Mesenchymal stem cell (in vitro differentiated cells and primary cell): ENCODE measurements at regions not wholly inside any gene's neighbourhood (a gene's known extent, or its start where the extent isn't known, plus 50 kb on each side); places are given as distances from the start of the nearest gene placed in this dataset.
A peak's percentile ranks its signal among the peaks of the same experiment; 100 is the strongest.

Experiments used
- DNase-seq: peaks from one replicate; pipeline ENCODE4 v3.0.0-alpha.2; 2013
- H2AFZ ChIP-seq: one replicate; pipeline ENCODE4 v1.6.1; 2013; ENCODE audit warnings: low read depth, mild to moderate bottlenecking, control low read depth, inconsistent platforms, low read length, moderate library complexity
- H2AK5ac ChIP-seq: 2 replicates; pipeline ENCODE4 v1.6.1; 2013; ENCODE audit warnings: low read length, moderate library complexity, mild to moderate bottlenecking, inconsistent platforms; ENCODE audit not compliant: severe bottlenecking
- H2BK120ac ChIP-seq: one replicate; pipeline ENCODE4 v1.6.1; 2013; ENCODE audit warnings: low read depth, mild to moderate bottlenecking, inconsistent platforms, low read length, moderate library complexity
- H2BK12ac ChIP-seq, 2 experiments: one replicate each; pipeline ENCODE4 v1.6.1; 2013; ENCODE audit warnings: inconsistent platforms in 2 of 2, low read length in 2 of 2, mild to moderate bottlenecking in 2 of 2, moderate library complexity in 2 of 2, control low read depth in 1 of 2
- H2BK15ac ChIP-seq: one replicate; pipeline ENCODE4 v1.6.1; 2013; ENCODE audit warnings: mild to moderate bottlenecking, low read depth, inconsistent platforms; ENCODE audit not compliant: poor library complexity, severe bottlenecking
- H2BK5ac ChIP-seq: 2 replicates; pipeline ENCODE4 v1.6.1; 2013; ENCODE audit warnings: low read depth, mild to moderate bottlenecking, low read length, control low read depth, inconsistent platforms; ENCODE audit not compliant: poor library complexity, severe bottlenecking
- H3K14ac ChIP-seq, 2 experiments: one replicate each; pipeline ENCODE4 v1.6.1; 2013; ENCODE audit warnings: inconsistent platforms in 2 of 2, low read length in 2 of 2, control low read depth in 1 of 2, mild to moderate bottlenecking in 1 of 2, moderate library complexity in 1 of 2
- H3K18ac ChIP-seq, 2 experiments: one replicate each; pipeline ENCODE4 v1.6.1; 2013; ENCODE audit warnings: inconsistent platforms in 2 of 2, low read length in 2 of 2, control low read depth in 1 of 2, low read depth in 1 of 2, mild to moderate bottlenecking in 1 of 2
- H3K23ac ChIP-seq, 2 experiments: one replicate each; pipeline ENCODE4 v1.6.1; 2013; ENCODE audit warnings: inconsistent platforms in 2 of 2, low read length in 2 of 2, mild to moderate bottlenecking in 2 of 2, moderate library complexity in 2 of 2, control low read depth in 1 of 2
- H3K27ac ChIP-seq: 2 replicates; pipeline ENCODE4 v1.5.1; 2013; ENCODE audit warnings: mild to moderate bottlenecking, moderate library complexity, low read length, control low read depth, inconsistent platforms; ENCODE audit not compliant: poor library complexity, severe bottlenecking
- H3K27me3 ChIP-seq, 2 experiments: 2 replicates each; pipeline versions ENCODE4 v1.6.1 to v1.7.0; 2013; ENCODE audit warnings: low read length in 2 of 2, mild to moderate bottlenecking in 2 of 2, moderate library complexity in 2 of 2, control low read depth in 1 of 2, inconsistent platforms in 1 of 2; ENCODE audit not compliant: control insufficient read depth in 1 of 2, insufficient read depth in 1 of 2
- H3K36me3 ChIP-seq, 2 experiments: 2 replicates each; pipeline versions ENCODE4 v1.6.1 to v1.7.0; 2013; ENCODE audit warnings: low read length in 2 of 2, control low read depth in 1 of 2, inconsistent platforms in 1 of 2, low read depth in 1 of 2, mild to moderate bottlenecking in 1 of 2; ENCODE audit not compliant: insufficient read depth in 2 of 2, control insufficient read depth in 1 of 2
- H3K4ac ChIP-seq, 2 experiments: one replicate each; pipeline ENCODE4 v1.6.1; 2013; ENCODE audit warnings: inconsistent platforms in 2 of 2, low read length in 2 of 2, mild to moderate bottlenecking in 2 of 2, moderate library complexity in 2 of 2, control low read depth in 1 of 2, low read depth in 1 of 2
- H3K4me1 ChIP-seq: 2 replicates; pipeline ENCODE4 v1.6.1; 2013; ENCODE audit warnings: low read depth, low read length, control low read depth; ENCODE audit not compliant: control insufficient read depth, insufficient read depth
- H3K4me2 ChIP-seq: 2 replicates; pipeline ENCODE4 v1.6.1; 2013; ENCODE audit warnings: low read length, mild to moderate bottlenecking, inconsistent platforms; ENCODE audit not compliant: poor library complexity, severe bottlenecking
- H3K4me3 ChIP-seq, 2 experiments: 2 replicates each; pipeline versions ENCODE4 v1.5.1 to v1.7.0; 2013; ENCODE audit warnings: low read length in 2 of 2, mild to moderate bottlenecking in 2 of 2, control low read depth in 1 of 2, low read depth in 1 of 2; ENCODE audit not compliant: insufficient read depth in 1 of 2
- H3K79me1 ChIP-seq: replicated peaks from 2 replicates; pipeline ENCODE4 v1.6.1; 2013; ENCODE audit warnings: mild to moderate bottlenecking, control low read depth, low read length, inconsistent platforms; ENCODE audit not compliant: poor library complexity, severe bottlenecking
- H3K9ac ChIP-seq: 2 replicates; pipeline ENCODE4 v1.7.0; 2013; ENCODE audit warnings: mild to moderate bottlenecking, low read length, moderate library complexity
- H3K9me3 ChIP-seq: 2 replicates; pipeline ENCODE4 v1.7.0; 2013; ENCODE audit warnings: mild to moderate bottlenecking, low read length; ENCODE audit not compliant: control insufficient read depth
- H4K8ac ChIP-seq: one replicate; pipeline ENCODE4 v1.6.1; 2013; ENCODE audit warnings: inconsistent platforms, mild to moderate bottlenecking, low read length, moderate library complexity
- H4K91ac ChIP-seq: one replicate; pipeline ENCODE4 v1.6.1; 2013; ENCODE audit warnings: mild to moderate bottlenecking, low read length, inconsistent platforms
- WGBS: methylation state at CpG from one replicate; pipeline ENCODE4 v1.1.7; 2013; ENCODE audit warnings: mixed read lengths; 5-methylcytosine and 5-hydroxymethylcytosine counted together

GRCh38 chr12:58196971-58197370 is 255.6 kb downstream of the ATP23 start:
- Histone ChIP-seq H3K4me2 (no peak overlapping the region), H3K36me3 (no peaks in the 10 kb centered on the region), H4K91ac (no peak overlapping the region)

GRCh38 chr12:58202933-58203718 is 261.8 kb downstream of the ATP23 start:
- no peak overlapping the region for H3K4ac ChIP-seq
- no peak overlapping the region for H3K18ac ChIP-seq
- H4K91ac ChIP-seq = no peak overlapping the region
- H3K9me3 ChIP-seq = no peaks in the 10 kb centered on the region
- no peak overlapping the region for H3K14ac ChIP-seq
- no peak overlapping the region for H3K4me3 ChIP-seq
- H2BK12ac ChIP-seq = no peak overlapping the region
- no peak overlapping the region for H4K8ac ChIP-seq
- H3K4me2 ChIP-seq = no peak overlapping the region
- H3K9ac ChIP-seq = no peak overlapping the region
- no peaks in the 10 kb centered on the region for H3K4me1 ChIP-seq
- no peak for DNase-seq
- H3K36me3 ChIP-seq = no peaks in the 10 kb centered on the region
- no peaks in the 10 kb centered on the region for H3K79me1 ChIP-seq
- no peak overlapping the region for H2BK5ac ChIP-seq
- no peak overlapping the region for H2AFZ ChIP-seq
- H2BK120ac ChIP-seq = no peak overlapping the region
- 84% methylated on average over 2 of the region's 3 CpGs for WGBS
- no peak overlapping the region for H2AK5ac ChIP-seq
- H2BK15ac ChIP-seq = no peak overlapping the region
- H3K27me3 ChIP-seq = no peaks in the 10 kb centered on the region
- H3K23ac ChIP-seq = no peak overlapping the region
- no peak overlapping the region for H3K27ac ChIP-seq

More at GRCh38 chr12:58196971-58197370, 255.6 kb downstream of the ATP23 start:
- no peaks in the 10 kb centered on the region for H3K4me1 ChIP-seq
- H3K14ac ChIP-seq = no peak overlapping the region
- no peak overlapping the region for H2BK15ac ChIP-seq
- no peak overlapping the region for H2BK12ac ChIP-seq
- no peak overlapping the region for H2BK120ac ChIP-seq
- H3K79me1 ChIP-seq = no peaks in the 10 kb centered on the region
- peaks cover 4% of the 10 kb centered on the region for H3K9me3 ChIP-seq
- H3K9ac ChIP-seq = no peak overlapping the region
- H3K23ac ChIP-seq = no peak overlapping the region
- DNase-seq = no peak
- H3K18ac ChIP-seq = no peak overlapping the region
- no peak overlapping the region for H2AFZ ChIP-seq
- no peak overlapping the region for H3K27ac ChIP-seq
- H2BK5ac ChIP-seq = no peak overlapping the region
- no peaks in the 10 kb centered on the region for H3K27me3 ChIP-seq
- H3K4me3 ChIP-seq = no peak overlapping the region
- no peak overlapping the region for H3K4ac ChIP-seq
- H2AK5ac ChIP-seq = no peak overlapping the region
- no peak overlapping the region for H4K8ac ChIP-seq

DNA sequence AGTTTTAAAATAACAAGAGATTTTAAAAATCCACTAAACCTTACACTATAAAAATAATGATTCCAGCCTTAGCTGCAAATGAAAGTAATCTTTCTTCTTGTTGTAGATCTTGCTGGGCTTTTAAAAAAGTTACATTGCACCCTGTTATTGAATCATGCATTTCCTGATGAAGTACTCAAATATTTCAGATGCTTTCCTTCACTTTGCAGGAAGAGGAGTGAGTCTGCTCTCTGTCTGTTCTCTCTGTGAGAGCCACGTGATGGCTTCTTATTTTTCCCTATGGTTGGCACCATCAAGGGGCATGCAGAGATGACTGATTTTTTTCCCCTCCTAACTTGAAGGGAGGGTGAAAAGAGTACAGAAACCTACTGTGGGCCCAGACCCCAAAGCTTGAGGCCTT is 262.7 kb downstream of the ATP23 start:
- no peaks in the 10 kb centered on the region for H3K36me3 ChIP-seq
- H3K79me1 ChIP-seq = no peaks in the 10 kb centered on the region
- H3K4me3 ChIP-seq = no peak overlapping the region
- no peak overlapping the region for H2BK15ac ChIP-seq
- no peaks in the 10 kb centered on the region for H3K4me1 ChIP-seq
- no peak overlapping the region for H3K4me2 ChIP-seq
- no peak overlapping the region for H2BK120ac ChIP-seq
- no peak overlapping the region for H3K27ac ChIP-seq
- peak; percentile 3 for DNase-seq
- no peaks in the 10 kb centered on the region for H3K27me3 ChIP-seq
- no peak overlapping the region for H3K23ac ChIP-seq
- no peak overlapping the region for H2AK5ac ChIP-seq
- no peak overlapping the region for H2BK12ac ChIP-seq
- no peak overlapping the region for H3K4ac ChIP-seq
- H3K18ac ChIP-seq = no peak overlapping the region
- H3K9me3 ChIP-seq = no peaks in the 10 kb centered on the region
- H2BK5ac ChIP-seq = no peak overlapping the region
- no peak overlapping the region for H4K8ac ChIP-seq
- 20% methylated on average over 1 of the region's 1 CpG for WGBS
- no peak overlapping the region for H3K14ac ChIP-seq
- no peak overlapping the region for H4K91ac ChIP-seq
- H3K9ac ChIP-seq = no peak overlapping the region
- H2AFZ ChIP-seq = no peak overlapping the region

DNA sequence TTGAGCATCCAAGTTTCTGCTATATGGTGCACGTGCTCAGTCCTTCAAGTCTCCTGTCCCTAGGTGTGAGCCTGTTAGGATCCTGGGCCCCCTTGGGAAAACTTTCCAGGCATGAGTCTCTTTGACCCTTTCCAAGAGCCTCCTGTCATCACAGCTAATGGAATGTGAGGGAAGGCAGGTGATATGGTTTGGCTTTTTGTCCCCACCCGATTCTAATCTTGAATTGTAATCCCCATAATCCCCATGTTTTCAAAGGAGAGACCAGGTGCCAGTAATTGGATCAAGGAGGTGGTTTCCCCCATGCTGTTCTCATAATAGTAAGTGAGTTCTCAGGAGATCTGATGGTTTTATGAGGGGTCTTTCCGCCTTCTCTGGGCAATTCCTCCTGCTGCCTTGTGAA is 265.5 kb downstream of the ATP23 start:
- Histone ChIP-seq H3K23ac (no peak overlapping the region), H3K4me1 (no peaks in the 10 kb centered on the region), H2AFZ (no peak overlapping the region), H2BK5ac (no peak overlapping the region), H3K14ac (no peak overlapping the region), H3K9ac (no peak overlapping the region), H3K18ac (no peak overlapping the region), H3K27me3 (no peaks in the 10 kb centered on the region), H3K4me3 (no peak overlapping the region), H2AK5ac (no peak overlapping the region), H3K27ac (no peak overlapping the region), H2BK15ac (no peak overlapping the region), H3K4ac (no peak overlapping the region), H2BK120ac (no peak overlapping the region), H3K4me2 (no peak overlapping the region), H2BK12ac (no peak overlapping the region), H3K36me3 (no peaks in the 10 kb centered on the region), H3K9me3 (no peaks in the 10 kb centered on the region), H3K79me1 (no peaks in the 10 kb centered on the region), H4K8ac (no peak overlapping the region), H4K91ac (no peak overlapping the region)
- no peak for DNase-seq
- 90% methylated on average over 2 of the region's 3 CpGs for WGBS
